ENCODE measurements at regions not wholly inside any gene's neighbourhood (a gene's known extent, or its start where the extent isn't known, plus 50 kb on each side); places are given as distances from the start of the nearest gene placed in this dataset.

GRCh38 chrX:81355436-81355835, 153.5 kb downstream of the SH3BGRL start:
- TF ChIP-seq SIN3A (IDR thresholded peaks at IDR 0.05; ENCODE audit: low read depth) (no peak), POLR2A (IDR thresholded peaks at IDR 0.05; ENCODE audit: borderline replicate concordance, extremely low read depth, insufficient read depth, insufficient read length) (no peak)
- TF ChIP-seq, protein P1, sequence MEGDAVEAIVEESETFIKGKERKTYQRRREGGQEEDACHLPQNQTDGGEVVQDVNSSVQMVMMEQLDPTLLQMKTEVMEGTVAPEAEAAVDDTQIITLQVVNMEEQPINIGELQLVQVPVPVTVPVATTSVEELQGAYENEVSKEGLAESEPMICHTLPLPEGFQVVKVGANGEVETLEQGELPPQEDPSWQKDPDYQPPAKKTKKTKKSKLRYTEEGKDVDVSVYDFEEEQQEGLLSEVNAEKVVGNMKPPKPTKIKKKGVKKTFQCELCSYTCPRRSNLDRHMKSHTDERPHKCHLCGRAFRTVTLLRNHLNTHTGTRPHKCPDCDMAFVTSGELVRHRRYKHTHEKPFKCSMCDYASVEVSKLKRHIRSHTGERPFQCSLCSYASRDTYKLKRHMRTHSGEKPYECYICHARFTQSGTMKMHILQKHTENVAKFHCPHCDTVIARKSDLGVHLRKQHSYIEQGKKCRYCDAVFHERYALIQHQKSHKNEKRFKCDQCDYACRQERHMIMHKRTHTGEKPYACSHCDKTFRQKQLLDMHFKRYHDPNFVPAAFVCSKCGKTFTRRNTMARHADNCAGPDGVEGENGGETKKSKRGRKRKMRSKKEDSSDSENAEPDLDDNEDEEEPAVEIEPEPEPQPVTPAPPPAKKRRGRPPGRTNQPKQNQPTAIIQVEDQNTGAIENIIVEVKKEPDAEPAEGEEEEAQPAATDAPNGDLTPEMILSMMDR (IDR thresholded peaks at IDR 0.05 in 2 of 3, conservative IDR thresholded peaks at IDR 0.05 in 1 of 3; ENCODE audit: borderline replicate concordance in 1 of 3, insufficient read depth in 1 of 3, low read depth in 2 of 3, low read length in 2 of 3): no peak

Data from HCT116 (cell line).